SK-N-SH (cell line): ENCODE measurements at regions not wholly inside any gene's neighbourhood (a gene's known extent, or its start where the extent isn't known, plus 50 kb on each side); places are given as distances from the start of the nearest gene placed in this dataset.

Experiments used
- CTCF ChIP-seq: fragments of 200-600 bp; sonication (generic); IDR thresholded peaks from 2 replicates; pipeline ENCODE4 v1.6.1; 2017; ENCODE audit warnings: antibody characterized with exemption, mild to moderate bottlenecking, moderate library complexity
- FOXJ3 ChIP-seq: sonication (generic); formaldehyde crosslinking; IDR thresholded peaks from 2 replicates; pipeline ENCODE4 v1.5.1; 2020; ENCODE audit warnings: mild to moderate bottlenecking, missing genetic modification reagents
- JUND ChIP-seq: IDR thresholded peaks from 2 replicates; pipeline ENCODE4 v1.4.0; 2012
- MAX ChIP-seq: IDR thresholded peaks from 2 replicates; pipeline ENCODE4 v1.4.0; 2012; ENCODE audit warnings: low read depth

GRCh38 chr13:87235621-87236020 is 435.6 kb upstream of the SLITRK5 start:
- TF ChIP-seq JUND (no peak), CTCF (no peak), MAX (no peak), FOXJ3 (CRISPR knock-in tag) (no peak)
